Stimulated activated naive CD4-positive, alpha-beta T cell treated with Interleukin-2 at 50 U/mL for 16 hours (primary cell): ENCODE measurements at regions not wholly inside any gene's neighbourhood (a gene's known extent, or its start where the extent isn't known, plus 50 kb on each side); places are given as distances from the start of the nearest gene placed in this dataset.
"Not testable (repeated sequence)": the region's sequence is repeated elsewhere in the genome, so short reads cannot be mapped to it uniquely, and the experiment has no call there.

ENCODE experiments used
- DNase-seq: peaks from one replicate; lab custom pipeline; 2025; lab: John Stamatoyannopoulos, UW

DNA sequence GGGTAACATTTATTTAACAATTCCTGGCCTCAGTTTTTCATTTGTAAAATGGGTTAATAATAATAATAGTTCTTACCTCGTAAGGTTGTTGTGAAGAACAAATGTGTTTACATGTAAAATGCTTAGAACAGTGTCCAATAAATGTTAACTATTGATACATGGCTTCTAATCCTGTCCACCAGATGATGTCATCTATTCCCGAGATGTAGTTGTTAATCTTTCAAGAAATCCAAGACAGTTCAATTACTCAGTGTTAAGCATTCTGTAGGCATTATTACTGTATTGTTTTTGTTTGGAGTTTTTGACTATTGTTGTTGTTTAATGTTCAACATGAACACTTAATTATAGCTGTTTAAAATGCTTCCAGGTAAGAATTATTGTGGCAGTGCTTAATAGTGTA is 131.0 kb upstream of the FNDC3A start:
- no peak for DNase-seq

DNA sequence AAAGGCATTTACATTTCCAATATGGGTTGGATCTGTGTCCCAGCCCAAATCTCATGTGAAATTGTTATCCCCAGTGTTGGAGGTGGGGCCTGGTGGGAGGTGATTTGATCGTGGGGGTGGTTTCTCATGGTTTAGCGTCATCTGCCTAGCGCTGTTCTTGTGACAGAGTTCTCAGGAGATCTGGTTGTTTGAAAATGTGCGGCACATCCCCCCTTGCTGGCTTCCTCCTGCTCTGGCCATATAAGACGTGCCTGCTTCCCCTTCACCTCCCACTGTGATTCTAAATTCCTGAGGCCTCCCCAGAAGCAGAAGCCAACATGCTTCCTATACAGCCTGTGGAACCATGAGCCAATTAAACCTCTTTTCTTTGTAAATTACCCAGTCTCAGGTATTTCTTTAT is 126.2 kb upstream of the FNDC3A start:
- DNase-seq, result no peak

DNA sequence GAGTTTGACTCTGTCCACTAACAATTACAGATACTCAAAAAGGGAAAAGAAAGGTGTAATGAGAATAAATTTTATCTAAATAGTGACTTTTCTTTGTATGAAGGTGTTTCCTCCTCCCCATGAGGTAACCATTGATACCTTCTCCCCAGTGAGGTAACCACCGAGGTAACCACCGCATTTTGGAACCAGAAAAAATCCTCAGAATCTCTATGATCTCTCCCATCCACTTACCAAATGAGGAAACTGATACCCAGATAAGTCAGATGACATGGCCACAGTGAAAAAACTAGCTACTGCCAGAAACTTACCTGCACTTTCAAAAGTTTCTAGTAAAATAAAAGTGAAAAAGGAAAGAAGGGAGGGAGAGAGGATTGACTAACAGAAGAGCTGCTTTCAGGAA is 124.0 kb upstream of the FNDC3A start:
- no peak for DNase-seq

DNA sequence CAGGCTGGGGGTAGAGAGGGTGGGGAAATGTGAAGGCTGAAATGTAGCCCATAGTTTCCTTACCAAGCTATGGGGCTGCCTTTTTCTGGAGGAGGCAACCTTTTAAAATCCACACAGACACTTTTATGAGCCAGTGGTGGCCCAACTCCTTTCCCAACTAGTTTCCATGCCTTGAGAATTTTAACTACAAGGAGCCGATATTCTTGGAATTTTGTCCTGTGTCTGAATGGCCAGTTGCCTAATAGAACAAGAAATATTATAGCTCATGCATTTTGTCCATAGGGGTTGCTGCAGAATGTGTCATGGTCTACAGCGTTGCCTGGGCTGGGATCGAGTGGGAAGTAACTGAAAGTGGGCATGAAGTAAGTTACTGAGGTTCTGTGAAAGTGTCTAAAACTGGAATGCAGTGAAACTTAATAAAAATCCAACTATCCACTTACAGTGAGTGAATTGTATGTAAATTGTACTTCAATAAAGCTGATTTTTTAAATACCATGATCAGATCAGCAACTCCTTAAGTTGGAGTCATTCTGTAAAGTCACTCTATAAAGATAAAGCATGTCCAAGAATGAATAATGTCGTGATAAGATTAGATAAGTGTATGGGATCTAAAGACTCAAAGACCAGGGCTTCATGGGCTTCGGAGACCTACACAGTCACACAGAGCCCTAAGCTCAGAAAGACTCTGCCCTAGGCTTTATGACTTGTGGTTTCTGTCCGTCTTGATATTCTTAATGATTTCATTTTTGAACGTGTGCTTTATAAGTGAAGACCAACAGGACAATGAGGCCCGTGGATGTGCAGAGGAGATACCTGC is 122.6 kb upstream of the FNDC3A start:
- DNase-seq, result no peak

DNA sequence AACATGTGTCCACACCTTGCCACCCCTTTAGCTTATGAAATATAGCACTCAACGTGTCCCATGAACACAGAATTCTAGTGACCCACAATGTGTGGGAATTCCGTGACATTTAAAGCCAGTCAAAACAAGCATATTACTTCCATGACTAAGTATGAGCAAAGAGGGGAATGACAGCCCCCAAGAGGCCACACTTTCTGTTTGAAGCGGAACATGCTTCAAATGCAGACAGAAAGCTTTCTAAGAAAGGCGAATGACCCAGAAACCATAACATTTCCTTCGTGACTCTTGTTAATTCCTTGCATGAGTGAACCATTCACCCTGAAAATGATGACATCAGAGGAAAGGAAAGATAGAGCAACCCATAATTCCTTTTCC is 122.0 kb upstream of the FNDC3A start:
- peak; percentile 32 for DNase-seq

DNA sequence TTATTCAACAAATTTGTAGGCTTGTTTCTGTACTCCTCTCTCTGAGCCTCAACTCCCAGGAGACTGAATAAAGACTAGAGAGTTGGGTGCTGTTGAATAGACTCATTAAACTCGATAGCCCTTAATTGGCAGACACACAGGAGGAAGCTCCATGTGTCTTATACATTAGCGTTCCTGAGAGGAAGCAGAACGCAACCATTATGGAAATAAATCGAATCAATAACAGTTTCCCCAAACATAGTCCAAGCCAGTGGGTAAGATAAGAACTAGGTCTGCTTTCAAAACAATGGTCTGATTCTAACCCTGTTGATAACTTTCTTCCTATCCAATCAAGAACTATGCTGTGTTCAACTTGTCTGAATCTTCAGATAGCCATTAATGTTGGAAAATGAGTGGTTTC is 118.1 kb upstream of the FNDC3A start:
- DNase-seq, result no peak

DNA sequence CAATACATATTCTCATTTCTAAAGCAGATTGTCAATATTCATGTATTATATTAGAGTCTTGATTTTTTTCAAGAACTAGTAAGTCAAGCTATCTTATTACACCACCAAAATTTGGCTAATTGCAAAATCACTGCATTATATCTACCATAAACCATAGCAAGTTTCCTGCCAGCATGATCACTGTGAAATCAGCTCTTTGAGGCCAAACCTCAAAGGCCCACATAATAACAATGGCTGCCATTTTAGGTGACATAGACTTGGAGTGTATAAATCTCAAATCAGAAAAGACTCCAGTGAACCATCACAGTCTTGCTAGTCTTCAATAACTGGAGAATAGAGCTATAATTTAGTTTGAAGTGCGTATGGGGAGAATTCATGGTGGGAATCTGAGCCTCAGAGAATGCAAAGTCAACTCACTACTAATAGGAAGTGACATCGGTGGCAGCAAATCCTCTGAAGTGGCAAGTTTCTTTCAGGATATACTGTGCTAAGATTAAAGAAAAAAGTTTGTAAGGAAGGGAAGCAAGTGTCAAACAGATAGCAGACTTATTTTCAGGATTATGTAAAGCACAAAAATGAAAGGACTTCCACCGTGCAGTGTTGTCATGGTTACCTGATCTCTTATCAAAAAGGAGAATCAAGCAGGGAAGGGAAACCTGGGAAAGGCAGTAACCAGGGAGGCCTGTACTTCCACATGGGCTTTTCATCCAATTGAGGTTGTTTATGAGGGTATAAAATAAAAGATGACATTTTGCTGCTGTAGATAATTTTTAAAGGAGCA is 117.4 kb upstream of the FNDC3A start:
- DNase-seq, result no peak

GRCh38 chr13:48859272-48860105 is 116.2 kb upstream of the FNDC3A start:
- no peak for DNase-seq

DNA sequence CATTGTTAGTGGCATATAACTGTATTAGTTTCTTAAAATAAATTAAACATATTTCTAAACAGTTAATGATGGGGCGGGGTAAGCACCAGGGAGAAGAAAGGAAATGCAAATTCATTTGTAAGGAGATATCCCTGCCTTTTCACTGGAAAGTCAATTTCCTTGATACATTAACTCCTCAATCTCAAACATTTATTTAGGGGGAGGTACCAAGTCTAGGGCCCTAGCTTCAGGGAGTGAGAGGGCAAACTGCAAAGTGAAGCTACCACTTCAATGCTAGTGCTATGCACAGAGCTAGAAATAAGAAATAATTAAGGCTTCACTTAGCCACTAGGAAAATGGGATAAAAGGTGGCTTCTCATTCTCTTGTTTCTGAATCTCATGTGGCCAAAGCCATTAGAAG is 115.3 kb upstream of the FNDC3A start:
- DNase-seq, result no peak

- no peak for DNase-seq
Observed at GRCh38 chr13:48862572-48862971, 113.1 kb upstream of the FNDC3A start.

DNA sequence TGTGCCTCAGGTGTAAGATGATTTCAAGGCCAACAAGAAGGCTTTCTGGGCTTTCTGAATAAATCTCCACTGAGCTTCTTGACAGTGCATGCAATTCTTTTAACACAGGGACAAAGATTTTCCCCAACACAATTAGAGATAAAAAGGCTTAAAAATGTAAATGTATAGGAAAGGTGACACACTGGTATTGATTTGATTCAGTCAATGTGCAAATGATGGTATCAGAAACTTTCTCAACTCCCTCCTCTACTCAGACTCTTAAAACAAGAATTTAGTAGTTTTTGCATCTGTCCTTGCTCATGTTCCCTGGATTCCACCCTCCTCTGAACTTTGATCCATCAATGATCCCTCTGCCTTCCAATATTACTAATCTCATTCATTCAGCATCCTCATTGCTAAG is 111.6 kb upstream of the FNDC3A start:
- no peak for DNase-seq

DNA sequence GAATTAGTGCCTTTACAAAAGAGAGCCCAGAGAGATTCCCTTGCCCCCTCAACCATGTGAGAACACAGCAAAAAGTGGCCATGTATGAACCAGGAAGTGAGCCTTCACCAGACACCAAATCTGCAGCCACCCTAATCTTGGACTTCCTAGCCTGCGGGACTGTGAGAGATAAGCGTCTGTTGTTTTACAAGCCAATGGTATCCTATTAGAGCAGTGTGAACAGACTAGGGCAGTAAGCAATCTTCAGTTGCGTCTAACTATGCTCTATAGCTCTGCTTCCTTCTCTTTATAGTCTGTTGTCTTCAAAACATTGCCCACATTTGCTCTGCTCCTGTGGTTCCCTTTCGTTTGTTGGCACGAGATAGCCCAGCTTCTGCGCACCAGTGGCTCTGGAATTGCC is 109.5 kb upstream of the FNDC3A start:
- no peak for DNase-seq

DNA sequence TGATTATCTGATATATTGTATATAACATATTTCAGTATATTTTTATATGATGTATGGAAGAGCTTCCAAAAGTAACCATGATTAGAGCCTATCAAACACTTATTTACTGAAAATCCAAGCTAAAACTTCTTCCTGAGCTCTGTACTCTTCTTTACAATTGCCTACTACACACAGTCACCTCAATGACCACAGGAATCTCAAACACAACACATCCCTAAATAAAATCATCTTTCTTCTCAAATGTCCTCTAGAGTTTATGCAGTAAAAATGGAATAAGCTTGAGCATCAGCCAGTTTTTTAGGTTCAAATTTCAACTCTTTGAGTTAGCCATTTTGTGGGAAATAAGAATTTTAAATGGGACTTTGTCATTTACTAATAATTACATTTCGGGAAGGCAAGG is 102.6 kb upstream of the FNDC3A start:
- no peak for DNase-seq

DNA sequence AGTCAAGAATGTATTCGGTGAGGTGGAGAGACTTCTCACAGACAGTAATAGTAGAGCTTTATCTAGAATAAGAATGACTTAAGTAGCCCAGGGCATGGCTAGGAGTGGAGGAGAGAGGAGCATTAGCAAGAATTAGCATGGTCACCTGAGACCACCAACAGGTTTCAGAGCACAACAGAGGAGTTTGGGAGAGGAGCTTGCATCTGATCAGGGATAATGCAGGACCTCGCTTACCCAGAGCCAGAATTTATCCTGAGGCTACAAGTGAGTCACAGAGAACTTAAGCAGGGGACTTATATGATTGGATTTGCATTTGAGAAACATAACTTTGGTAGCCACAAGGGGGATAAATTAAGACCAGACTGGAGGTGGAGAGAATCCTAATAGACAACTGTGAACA is 102.1 kb upstream of the FNDC3A start:
- no peak for DNase-seq

- DNase-seq, result no peak
Observed at GRCh38 chr13:48874165-48874564, 101.5 kb upstream of the FNDC3A start.

DNA sequence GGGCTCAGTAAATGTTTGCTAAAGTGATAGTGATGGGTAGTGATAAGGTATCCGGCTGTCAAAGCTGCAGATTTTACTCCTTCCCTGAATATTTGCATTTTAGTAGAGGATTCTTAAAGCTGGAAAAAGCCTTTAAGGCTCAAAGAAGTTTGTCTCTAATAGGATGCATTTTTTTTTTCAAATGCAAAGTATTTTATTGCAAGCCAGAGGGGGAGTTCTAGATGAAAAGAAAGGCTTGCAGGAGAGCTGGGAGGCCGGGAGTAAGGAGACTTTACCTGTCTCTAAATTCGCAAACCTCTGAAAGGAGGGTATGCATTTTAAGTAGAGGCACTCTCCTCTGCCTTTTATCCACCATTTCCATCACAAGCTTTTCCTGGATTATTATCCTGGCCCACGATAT is 100.7 kb upstream of the FNDC3A start:
- DNase-seq, result no peak

DNA sequence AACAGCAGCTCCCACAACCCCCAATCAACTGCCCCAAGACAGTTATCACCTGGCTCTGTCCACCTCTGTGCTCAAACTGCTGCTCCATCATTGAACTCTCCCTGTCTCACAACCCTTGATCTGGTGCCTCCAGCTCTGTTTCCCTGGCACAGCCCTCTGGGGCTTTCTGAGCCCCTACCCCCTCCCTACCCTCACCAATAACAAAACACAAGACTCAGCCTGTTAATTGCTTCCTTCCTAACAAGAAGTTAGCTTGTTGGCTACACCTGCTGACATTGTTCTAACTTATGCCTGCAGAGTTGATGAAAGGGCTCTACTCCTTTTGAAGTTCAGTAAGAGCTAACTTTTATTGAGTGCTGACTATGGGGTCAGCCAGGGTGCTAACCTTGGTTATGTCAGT is 99.4 kb upstream of the FNDC3A start:
- DNase-seq, result no peak

GRCh38 chr13:48879432-48879831 is 96.3 kb upstream of the FNDC3A start:
- DNase-seq, result no peak

DNA sequence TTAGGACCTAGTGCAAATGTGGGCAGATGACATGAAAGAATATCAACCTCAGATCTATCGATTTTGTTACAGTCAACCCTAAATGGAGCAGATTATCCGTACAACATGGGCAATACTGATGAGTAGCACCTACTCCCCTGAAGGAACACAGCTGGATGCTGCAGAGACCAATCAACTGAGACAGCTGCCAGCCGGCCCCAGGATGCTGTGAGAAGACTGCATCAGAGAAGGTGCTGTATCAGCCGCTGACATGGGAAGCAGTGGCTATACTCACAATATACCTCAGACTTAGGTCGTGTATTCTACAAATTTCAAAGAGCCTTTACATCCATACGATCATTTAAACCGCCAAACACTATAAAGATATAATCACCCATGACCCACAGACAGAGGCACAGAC is 95.9 kb upstream of the FNDC3A start:
- no peak for DNase-seq

GRCh38 chr13:48883786-48884185 is 91.9 kb upstream of the FNDC3A start:
- not testable (repeated sequence) for DNase-seq

DNA sequence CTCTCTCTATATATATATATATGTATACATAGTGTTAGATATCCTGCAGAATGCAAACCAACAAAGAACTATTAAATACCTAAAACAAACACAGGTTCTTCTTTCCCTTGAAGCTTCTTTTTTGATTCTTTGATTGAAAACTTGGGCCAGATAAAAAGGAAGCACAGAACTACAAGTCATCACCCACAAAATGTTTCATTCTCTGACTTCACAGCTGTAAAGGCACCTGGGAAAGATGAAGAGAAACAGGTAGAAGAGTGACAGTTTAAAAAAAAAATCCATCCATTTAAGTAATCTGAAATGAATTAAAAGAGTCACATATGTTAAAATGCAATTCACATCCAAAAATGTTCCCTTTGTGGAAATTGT is 90.7 kb upstream of the FNDC3A start:
- no peak for DNase-seq

DNA sequence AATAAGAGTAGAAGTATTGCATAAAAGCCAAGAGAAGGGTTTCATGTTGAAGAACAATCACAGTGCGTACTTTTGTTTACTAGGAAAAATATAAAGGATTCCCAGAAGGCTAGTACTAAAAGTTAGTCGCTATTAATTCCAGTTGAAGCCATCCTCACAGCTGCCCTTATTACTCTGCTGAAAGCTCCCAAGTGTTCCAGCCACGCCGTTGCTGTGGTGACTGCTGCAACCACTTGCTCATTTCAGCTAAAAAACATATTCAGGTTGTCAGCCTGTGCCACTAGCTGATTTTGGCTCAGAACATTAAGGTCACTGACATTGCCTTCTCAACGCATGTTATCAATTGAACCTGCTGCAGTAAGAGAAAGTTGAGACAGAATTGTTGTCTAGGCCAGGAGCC is 87.1 kb upstream of the FNDC3A start:
- no peak for DNase-seq

DNA sequence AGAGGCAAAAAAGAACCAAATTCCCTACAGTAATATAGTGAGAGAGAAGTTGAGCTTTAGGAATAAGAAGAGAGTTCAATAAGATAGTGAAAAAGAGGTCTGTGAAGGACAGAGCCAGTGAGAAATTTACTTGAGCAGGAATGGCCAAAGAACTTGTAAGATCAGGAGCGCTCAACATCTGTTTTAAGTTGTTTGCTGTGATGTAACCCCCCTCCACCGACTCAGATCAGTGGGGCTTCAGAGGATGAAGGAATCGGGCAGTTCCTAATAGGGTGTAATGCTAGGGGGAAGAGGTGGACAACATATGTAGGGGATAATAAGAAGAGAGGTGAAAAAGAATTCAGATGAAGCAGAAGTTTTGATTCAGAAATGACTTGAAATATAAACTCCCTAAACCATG is 85.3 kb upstream of the FNDC3A start:
- no peak for DNase-seq
